ENCODE measurements at regions not wholly inside any gene's neighbourhood (a gene's known extent, or its start where the extent isn't known, plus 50 kb on each side); places are given as distances from the start of the nearest gene placed in this dataset.

DNA sequence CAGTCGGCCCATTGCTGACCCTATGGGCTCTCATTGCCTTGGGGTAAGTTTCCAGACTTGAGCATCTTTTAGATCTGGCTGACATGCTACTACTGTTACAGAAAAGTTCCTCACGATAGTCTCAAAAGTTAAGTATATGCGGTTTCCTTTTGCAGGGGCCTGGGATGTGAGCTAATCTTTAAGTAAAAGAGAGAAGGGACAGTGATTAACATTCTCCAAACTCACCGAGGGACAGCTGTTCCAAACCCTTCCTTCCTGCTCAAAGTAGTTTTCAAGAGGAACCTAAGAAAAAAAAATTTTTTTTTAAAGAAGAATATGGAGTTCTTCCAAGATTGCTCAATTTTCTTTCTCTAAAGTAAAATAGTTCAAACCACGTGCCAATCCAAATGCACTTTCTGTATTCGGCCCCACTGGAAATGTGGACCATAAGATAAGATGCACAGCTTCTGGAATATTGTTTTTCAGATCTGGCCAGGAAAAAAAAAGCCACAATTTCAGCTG lies 168.0 kb upstream of the SPRY4 start:
- POLR2A ChIA-PET, result no interaction called here
- no peak for DNase-seq
- no peaks in the 10 kb centered on the region for H3K9me3 Mint-ChIP-seq (ENCODE audit: unreplicated experiment)
- intact Hi-C loops (cut with micrococcal nuclease; ENCODE audit: unreplicated experiment), result no loop called here
- H3K4me1 Mint-ChIP-seq (ENCODE audit: low read depth, unreplicated experiment), result no peaks in the 10 kb centered on the region
- no peaks in the 10 kb centered on the region for H3K27me3 Mint-ChIP-seq (ENCODE audit: insufficient read depth, unreplicated experiment)
- Histone ChIP-seq H3K4me3 (ENCODE audit: low read depth, low read length) (no peak overlapping the region), H3K4me1 (no peaks in the 10 kb centered on the region), H3K9me3 (no peaks in the 10 kb centered on the region), H3K27me3 (replicated peaks; ENCODE audit: control insufficient read depth, insufficient read depth, low read length) (no peaks in the 10 kb centered on the region), H3K36me3 (ENCODE audit: control insufficient read depth, insufficient read depth, low read length) (no peaks in the 10 kb centered on the region)
- H3K36me3 Mint-ChIP-seq (ENCODE audit: insufficient read depth, unreplicated experiment), result no peaks in the 10 kb centered on the region
- TF ChIP-seq, protein P1, sequence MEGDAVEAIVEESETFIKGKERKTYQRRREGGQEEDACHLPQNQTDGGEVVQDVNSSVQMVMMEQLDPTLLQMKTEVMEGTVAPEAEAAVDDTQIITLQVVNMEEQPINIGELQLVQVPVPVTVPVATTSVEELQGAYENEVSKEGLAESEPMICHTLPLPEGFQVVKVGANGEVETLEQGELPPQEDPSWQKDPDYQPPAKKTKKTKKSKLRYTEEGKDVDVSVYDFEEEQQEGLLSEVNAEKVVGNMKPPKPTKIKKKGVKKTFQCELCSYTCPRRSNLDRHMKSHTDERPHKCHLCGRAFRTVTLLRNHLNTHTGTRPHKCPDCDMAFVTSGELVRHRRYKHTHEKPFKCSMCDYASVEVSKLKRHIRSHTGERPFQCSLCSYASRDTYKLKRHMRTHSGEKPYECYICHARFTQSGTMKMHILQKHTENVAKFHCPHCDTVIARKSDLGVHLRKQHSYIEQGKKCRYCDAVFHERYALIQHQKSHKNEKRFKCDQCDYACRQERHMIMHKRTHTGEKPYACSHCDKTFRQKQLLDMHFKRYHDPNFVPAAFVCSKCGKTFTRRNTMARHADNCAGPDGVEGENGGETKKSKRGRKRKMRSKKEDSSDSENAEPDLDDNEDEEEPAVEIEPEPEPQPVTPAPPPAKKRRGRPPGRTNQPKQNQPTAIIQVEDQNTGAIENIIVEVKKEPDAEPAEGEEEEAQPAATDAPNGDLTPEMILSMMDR (IDR thresholded peaks at IDR 0.05; ENCODE audit: insufficient read depth in 1 of 2, low read depth in 1 of 2, low read length in 1 of 2, severe bottlenecking in 1 of 2, unreplicated experiment in 1 of 2), result no peak
- no peak overlapping the region for H3K4me3 Mint-ChIP-seq (ENCODE audit: unreplicated experiment)
- CTCF ChIA-PET, result interaction anchor here (0.6 to 0.7 kb wide), 2 partner anchors 11 to 19 kb away, joined by 3 read pairs; no protein-coding TSS in a partner anchor
- H3K27ac Mint-ChIP-seq (ENCODE audit: unreplicated experiment), result no peak overlapping the region
- no TSS peak for BruUV-seq (replicated peaks)

DNA sequence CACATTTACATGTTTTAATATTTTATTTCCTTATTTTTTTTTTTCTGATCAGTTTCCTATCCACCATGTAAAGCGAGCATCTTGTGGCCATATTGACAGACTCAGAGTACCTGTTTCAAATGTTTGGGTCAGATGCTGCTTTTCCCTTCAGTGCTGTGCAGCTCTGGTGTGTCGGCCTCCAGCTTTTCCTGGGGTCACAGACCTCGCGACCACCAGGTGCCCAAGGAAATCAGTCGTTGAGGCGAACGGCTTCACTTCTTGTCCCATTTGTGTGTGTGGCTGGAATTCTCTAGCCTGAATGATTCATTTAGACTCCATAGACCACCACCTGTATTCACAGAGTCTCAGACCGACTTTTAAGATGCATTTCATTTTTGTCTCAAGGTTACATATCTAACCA lies 166.9 kb upstream of the SPRY4 start:
- ChIA-PET POLR2A (no interaction called here), CTCF (no interaction called here)
- TF ChIP-seq, protein P1 (IDR thresholded peaks at IDR 0.05; ENCODE audit: insufficient read depth in 1 of 2, low read depth in 1 of 2, low read length in 1 of 2, severe bottlenecking in 1 of 2, unreplicated experiment in 1 of 2), result no peak
- Mint-ChIP-seq H3K9me3 (ENCODE audit: unreplicated experiment) (no peaks in the 10 kb centered on the region), H3K27me3 (ENCODE audit: insufficient read depth, unreplicated experiment) (no peaks in the 10 kb centered on the region), H3K4me1 (ENCODE audit: low read depth, unreplicated experiment) (no peaks in the 10 kb centered on the region), H3K4me3 (ENCODE audit: unreplicated experiment) (no peak overlapping the region), H3K27ac (ENCODE audit: unreplicated experiment) (no peak overlapping the region), H3K36me3 (ENCODE audit: insufficient read depth, unreplicated experiment) (no peaks in the 10 kb centered on the region)
- intact Hi-C loops (cut with micrococcal nuclease; ENCODE audit: unreplicated experiment), result no loop called here
- no peak for DNase-seq
- Histone ChIP-seq H3K36me3 (ENCODE audit: control insufficient read depth, insufficient read depth, low read length) (no peaks in the 10 kb centered on the region), H3K27me3 (replicated peaks; ENCODE audit: control insufficient read depth, insufficient read depth, low read length) (no peaks in the 10 kb centered on the region), H3K9me3 (no peaks in the 10 kb centered on the region), H3K4me1 (no peaks in the 10 kb centered on the region), H3K4me3 (ENCODE audit: low read depth, low read length) (no peak overlapping the region)
- BruUV-seq (replicated peaks), result no TSS peak

DNA sequence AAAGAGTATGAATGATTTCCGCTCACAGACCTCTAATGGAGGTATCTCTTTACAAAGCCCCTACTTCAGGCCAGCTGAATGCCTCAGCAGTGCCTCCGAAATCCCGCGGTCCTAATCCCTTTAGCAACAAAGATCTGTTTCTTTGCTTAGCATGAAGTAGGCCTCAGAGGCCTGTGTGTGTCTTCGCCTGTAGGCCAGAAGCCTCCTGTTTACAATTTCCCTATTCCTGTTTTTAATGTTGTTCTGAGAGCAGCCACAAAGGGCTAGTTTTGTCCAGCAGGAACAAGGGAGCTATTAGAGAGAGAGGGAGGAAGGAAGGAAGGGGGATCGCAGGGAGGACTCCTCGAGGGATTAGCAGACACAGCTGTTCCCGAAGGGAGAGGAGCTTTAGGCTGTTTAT lies 166.4 kb upstream of the SPRY4 start:
- intact Hi-C loops (cut with micrococcal nuclease; ENCODE audit: unreplicated experiment), result no loop called here
- no TSS peak for BruUV-seq (replicated peaks)
- H3K9me3 ChIP-seq, result no peaks in the 10 kb centered on the region
- no peaks in the 10 kb centered on the region for H3K27me3 Mint-ChIP-seq (ENCODE audit: insufficient read depth, unreplicated experiment)
- POLR2A ChIA-PET, result no interaction called here
- no peaks in the 10 kb centered on the region for H3K36me3 Mint-ChIP-seq (ENCODE audit: insufficient read depth, unreplicated experiment)
- H3K4me3 ChIP-seq (ENCODE audit: low read depth, low read length), result no peak overlapping the region
- TF ChIP-seq, protein P1 (IDR thresholded peaks at IDR 0.05; ENCODE audit: insufficient read depth in 1 of 2, low read depth in 1 of 2, low read length in 1 of 2, severe bottlenecking in 1 of 2, unreplicated experiment in 1 of 2), result no peak
- H3K4me1 Mint-ChIP-seq (ENCODE audit: low read depth, unreplicated experiment), result no peaks in the 10 kb centered on the region
- H3K4me1 ChIP-seq, result no peaks in the 10 kb centered on the region
- H3K27me3 ChIP-seq (replicated peaks; ENCODE audit: control insufficient read depth, insufficient read depth, low read length), result no peaks in the 10 kb centered on the region
- H3K36me3 ChIP-seq (ENCODE audit: control insufficient read depth, insufficient read depth, low read length), result no peaks in the 10 kb centered on the region
- CTCF ChIA-PET, result no interaction called here
- H3K27ac Mint-ChIP-seq (ENCODE audit: unreplicated experiment), result no peak overlapping the region
- no peaks in the 10 kb centered on the region for H3K9me3 Mint-ChIP-seq (ENCODE audit: unreplicated experiment)
- no peak overlapping the region for H3K4me3 Mint-ChIP-seq (ENCODE audit: unreplicated experiment)
- no peak for DNase-seq
